Neural cell (in vitro differentiated cells): ENCODE measurements at regions not wholly inside any gene's neighbourhood (a gene's known extent, or its start where the extent isn't known, plus 50 kb on each side); places are given as distances from the start of the nearest gene placed in this dataset.

Experiments
- EP300 ChIP-seq: fragments of 450-650 bp; conservative IDR thresholded peaks from 2 replicates; pipeline ENCODE4 v1.6.1; 2014; ENCODE audit warnings: antibody characterized with exemption, mild to moderate bottlenecking, moderate library complexity; ENCODE audit not compliant: poor library complexity, severe bottlenecking
- EZH2 ChIP-seq: fragments of 200-600, 300-800 bp; shearing (Covaris generic), sonication (generic); IDR thresholded peaks from 2 replicates; pipeline ENCODE4 v1.6.1; 2014; ENCODE audit warnings: antibody characterized with exemption, low read length, borderline replicate concordance, mild to moderate bottlenecking; ENCODE audit not compliant: insufficient read depth, poor library complexity, severe bottlenecking
- MXI1 ChIP-seq: fragments of 450-650 bp; conservative IDR thresholded peaks from 2 replicates; pipeline ENCODE4 v1.6.1; 2014; ENCODE audit warnings: antibody characterized with exemption, mild to moderate bottlenecking; ENCODE audit not compliant: poor library complexity, severe bottlenecking
- POLR2AphosphoS5 ChIP-seq: IDR thresholded peaks from 2 replicates; pipeline ENCODE4 v1.6.1; 2012
- RAD21 ChIP-seq: fragments of 450-650 bp; conservative IDR thresholded peaks from 2 replicates; pipeline ENCODE4 v1.6.1; 2014; ENCODE audit warnings: antibody characterized with exemption, mild to moderate bottlenecking, moderate library complexity
- SMC3 ChIP-seq: fragments of 450-650 bp; conservative IDR thresholded peaks from 2 replicates; pipeline ENCODE4 v1.6.1; 2014; ENCODE audit warnings: antibody characterized with exemption, mild to moderate bottlenecking, moderate library complexity; ENCODE audit not compliant: poor library complexity
- TF ChIP-seq, protein P1 (sequence below): fragments of 450-650 bp; IDR thresholded peaks from 2 replicates; pipeline ENCODE4 v1.5.1; 2014; ENCODE audit warnings: antibody characterized with exemption, mild to moderate bottlenecking, moderate library complexity; ENCODE audit not compliant: poor library complexity, severe bottlenecking
- TF ChIP-seq, protein P2 (sequence below): IDR thresholded peaks from 2 replicates; pipeline ENCODE4 v1.6.1; 2012; ENCODE audit warnings: borderline replicate concordance

- TF ChIP-seq, protein P1, sequence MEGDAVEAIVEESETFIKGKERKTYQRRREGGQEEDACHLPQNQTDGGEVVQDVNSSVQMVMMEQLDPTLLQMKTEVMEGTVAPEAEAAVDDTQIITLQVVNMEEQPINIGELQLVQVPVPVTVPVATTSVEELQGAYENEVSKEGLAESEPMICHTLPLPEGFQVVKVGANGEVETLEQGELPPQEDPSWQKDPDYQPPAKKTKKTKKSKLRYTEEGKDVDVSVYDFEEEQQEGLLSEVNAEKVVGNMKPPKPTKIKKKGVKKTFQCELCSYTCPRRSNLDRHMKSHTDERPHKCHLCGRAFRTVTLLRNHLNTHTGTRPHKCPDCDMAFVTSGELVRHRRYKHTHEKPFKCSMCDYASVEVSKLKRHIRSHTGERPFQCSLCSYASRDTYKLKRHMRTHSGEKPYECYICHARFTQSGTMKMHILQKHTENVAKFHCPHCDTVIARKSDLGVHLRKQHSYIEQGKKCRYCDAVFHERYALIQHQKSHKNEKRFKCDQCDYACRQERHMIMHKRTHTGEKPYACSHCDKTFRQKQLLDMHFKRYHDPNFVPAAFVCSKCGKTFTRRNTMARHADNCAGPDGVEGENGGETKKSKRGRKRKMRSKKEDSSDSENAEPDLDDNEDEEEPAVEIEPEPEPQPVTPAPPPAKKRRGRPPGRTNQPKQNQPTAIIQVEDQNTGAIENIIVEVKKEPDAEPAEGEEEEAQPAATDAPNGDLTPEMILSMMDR = no peak
- TF ChIP-seq EP300 (no peak), SMC3 (no peak), POLR2AphosphoS5 (no peak), EZH2 (no peak), RAD21 (no peak), MXI1 (no peak)
- TF ChIP-seq, protein P2, sequence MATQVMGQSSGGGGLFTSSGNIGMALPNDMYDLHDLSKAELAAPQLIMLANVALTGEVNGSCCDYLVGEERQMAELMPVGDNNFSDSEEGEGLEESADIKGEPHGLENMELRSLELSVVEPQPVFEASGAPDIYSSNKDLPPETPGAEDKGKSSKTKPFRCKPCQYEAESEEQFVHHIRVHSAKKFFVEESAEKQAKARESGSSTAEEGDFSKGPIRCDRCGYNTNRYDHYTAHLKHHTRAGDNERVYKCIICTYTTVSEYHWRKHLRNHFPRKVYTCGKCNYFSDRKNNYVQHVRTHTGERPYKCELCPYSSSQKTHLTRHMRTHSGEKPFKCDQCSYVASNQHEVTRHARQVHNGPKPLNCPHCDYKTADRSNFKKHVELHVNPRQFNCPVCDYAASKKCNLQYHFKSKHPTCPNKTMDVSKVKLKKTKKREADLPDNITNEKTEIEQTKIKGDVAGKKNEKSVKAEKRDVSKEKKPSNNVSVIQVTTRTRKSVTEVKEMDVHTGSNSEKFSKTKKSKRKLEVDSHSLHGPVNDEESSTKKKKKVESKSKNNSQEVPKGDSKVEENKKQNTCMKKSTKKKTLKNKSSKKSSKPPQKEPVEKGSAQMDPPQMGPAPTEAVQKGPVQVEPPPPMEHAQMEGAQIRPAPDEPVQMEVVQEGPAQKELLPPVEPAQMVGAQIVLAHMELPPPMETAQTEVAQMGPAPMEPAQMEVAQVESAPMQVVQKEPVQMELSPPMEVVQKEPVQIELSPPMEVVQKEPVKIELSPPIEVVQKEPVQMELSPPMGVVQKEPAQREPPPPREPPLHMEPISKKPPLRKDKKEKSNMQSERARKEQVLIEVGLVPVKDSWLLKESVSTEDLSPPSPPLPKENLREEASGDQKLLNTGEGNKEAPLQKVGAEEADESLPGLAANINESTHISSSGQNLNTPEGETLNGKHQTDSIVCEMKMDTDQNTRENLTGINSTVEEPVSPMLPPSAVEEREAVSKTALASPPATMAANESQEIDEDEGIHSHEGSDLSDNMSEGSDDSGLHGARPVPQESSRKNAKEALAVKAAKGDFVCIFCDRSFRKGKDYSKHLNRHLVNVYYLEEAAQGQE = no peak
Observed at GRCh38 chr6:10341605-10342004, 73.3 kb downstream of the TFAP2A start.
